Neural progenitor cell (in vitro differentiated cells): ENCODE measurements at regions not wholly inside any gene's neighbourhood (a gene's known extent, or its start where the extent isn't known, plus 50 kb on each side); places are given as distances from the start of the nearest gene placed in this dataset.

Experiments
- DNase-seq: peaks from one replicate; pipeline ENCODE4 v3.0.0-alpha.2; 2016; ENCODE audit warnings: low spot score
- H2AFZ ChIP-seq: fragments of 200-600 bp; sonication (generic); replicated peaks from 2 replicates; pipeline ENCODE4 v1.6.1; 2016; ENCODE audit warnings: antibody characterized with exemption
- H3F3A ChIP-seq: fragments of 200-600 bp; sonication (generic); 2 replicates; pipeline ENCODE4 v1.6.1; 2016; ENCODE audit warnings: antibody characterized with exemption, low read depth
- H3K27ac ChIP-seq: fragments of 200-600 bp; sonication (generic); 2 replicates; pipeline ENCODE4 v1.5.1; 2016; ENCODE audit warnings: mild to moderate bottlenecking
- H3K27me3 ChIP-seq: fragments of 200-600 bp; sonication (generic); 2 replicates; pipeline ENCODE4 v1.6.1; 2016; ENCODE audit warnings: mild to moderate bottlenecking, moderate library complexity
- H3K36me3 ChIP-seq: fragments of 200-600 bp; sonication (generic); 2 replicates; pipeline ENCODE4 v1.5.1; 2016
- H3K4me1 ChIP-seq: fragments of 200-600 bp; sonication (generic); 2 replicates; pipeline ENCODE4 v1.6.1; 2016; ENCODE audit warnings: mixed run types
- H3K4me2 ChIP-seq: fragments of 200-600 bp; sonication (generic); 2 replicates; pipeline ENCODE4 v1.6.1; 2016
- H3K4me3 ChIP-seq: fragments of 200-600 bp; sonication (generic); 2 replicates; pipeline ENCODE4 v1.5.1; 2016
- H3K79me2 ChIP-seq: fragments of 200-600 bp; sonication (generic); 2 replicates; pipeline ENCODE4 v1.6.1; 2016; ENCODE audit warnings: low read depth
- H3K9ac ChIP-seq: fragments of 200-600 bp; sonication (generic); 2 replicates; pipeline ENCODE4 v1.6.1; 2016
- H3K9me3 ChIP-seq: fragments of 200-600 bp; sonication (generic); 2 replicates; pipeline ENCODE4 v1.5.1; 2016; ENCODE audit warnings: low read depth
- H4K20me1 ChIP-seq: fragments of 200-600 bp; sonication (generic); 2 replicates; pipeline ENCODE4 v1.6.1; 2016; ENCODE audit warnings: low read depth
- H3K27ac Mint-ChIP-seq: 3 replicates; pipeline ENCODE4 v1.8.0; 2021; ENCODE audit warnings: mixed read lengths
- H3K27me3 Mint-ChIP-seq: 2 replicates; pipeline ENCODE4 v1.8.0; 2022; ENCODE audit warnings: low read depth, mild to moderate bottlenecking, inconsistent platforms, moderate library complexity, mixed read lengths; ENCODE audit not compliant: insufficient read depth
- H3K36me3 Mint-ChIP-seq: 3 replicates; pipeline ENCODE4 v1.8.0; 2021; ENCODE audit warnings: mixed read lengths
- H3K4me1 Mint-ChIP-seq: 3 replicates; pipeline ENCODE4 v1.8.0; 2021; ENCODE audit warnings: mixed read lengths
- H3K4me3 Mint-ChIP-seq: 3 replicates; pipeline ENCODE4 v1.8.0; 2021; ENCODE audit warnings: mild to moderate bottlenecking, moderate library complexity, mixed read lengths
- H3K9me3 Mint-ChIP-seq: 3 replicates; pipeline ENCODE4 v1.8.0; 2020; ENCODE audit warnings: mixed read lengths
- EZH2 ChIP-seq: fragments of 200-600 bp; sonication (generic); IDR thresholded peaks from 2 replicates; pipeline ENCODE4 v1.6.1; 2017; ENCODE audit warnings: antibody characterized with exemption, mild to moderate bottlenecking, moderate library complexity
- EZH2phosphoT487 ChIP-seq: fragments of 200-600 bp; sonication (generic); IDR thresholded peaks from 2 replicates; pipeline ENCODE4 v1.6.1; 2017; ENCODE audit warnings: antibody characterized with exemption
- TF ChIP-seq, protein P1 (sequence below): fragments of 200-600 bp; sonication (generic); IDR thresholded peaks from 2 replicates; pipeline ENCODE4 v1.5.1; 2017; ENCODE audit warnings: antibody characterized with exemption, mild to moderate bottlenecking

- Histone ChIP-seq H3K9ac (no peak overlapping the region), H3K9me3 (no peaks in the 10 kb centered on the region), H4K20me1 (no peaks in the 10 kb centered on the region), H3K36me3 (no peaks in the 10 kb centered on the region), H3K27ac (no peak overlapping the region), H2AFZ (no peak overlapping the region), H3K4me1 (no peaks in the 10 kb centered on the region), H3K4me2 (no peak overlapping the region), H3K79me2 (no peaks in the 10 kb centered on the region), H3K4me3 (no peak overlapping the region), H3K27me3 (no peaks in the 10 kb centered on the region), H3F3A (no peaks in the 10 kb centered on the region)
- H3K9me3 Mint-ChIP-seq: peaks cover 56% of the 10 kb centered on the region
- no peak overlapping the region for H3K27ac Mint-ChIP-seq
- no peak overlapping the region for H3K4me3 Mint-ChIP-seq
- no peak for TF ChIP-seq EZH2phosphoT487
- no peak for TF ChIP-seq EZH2
- TF ChIP-seq, protein P1, sequence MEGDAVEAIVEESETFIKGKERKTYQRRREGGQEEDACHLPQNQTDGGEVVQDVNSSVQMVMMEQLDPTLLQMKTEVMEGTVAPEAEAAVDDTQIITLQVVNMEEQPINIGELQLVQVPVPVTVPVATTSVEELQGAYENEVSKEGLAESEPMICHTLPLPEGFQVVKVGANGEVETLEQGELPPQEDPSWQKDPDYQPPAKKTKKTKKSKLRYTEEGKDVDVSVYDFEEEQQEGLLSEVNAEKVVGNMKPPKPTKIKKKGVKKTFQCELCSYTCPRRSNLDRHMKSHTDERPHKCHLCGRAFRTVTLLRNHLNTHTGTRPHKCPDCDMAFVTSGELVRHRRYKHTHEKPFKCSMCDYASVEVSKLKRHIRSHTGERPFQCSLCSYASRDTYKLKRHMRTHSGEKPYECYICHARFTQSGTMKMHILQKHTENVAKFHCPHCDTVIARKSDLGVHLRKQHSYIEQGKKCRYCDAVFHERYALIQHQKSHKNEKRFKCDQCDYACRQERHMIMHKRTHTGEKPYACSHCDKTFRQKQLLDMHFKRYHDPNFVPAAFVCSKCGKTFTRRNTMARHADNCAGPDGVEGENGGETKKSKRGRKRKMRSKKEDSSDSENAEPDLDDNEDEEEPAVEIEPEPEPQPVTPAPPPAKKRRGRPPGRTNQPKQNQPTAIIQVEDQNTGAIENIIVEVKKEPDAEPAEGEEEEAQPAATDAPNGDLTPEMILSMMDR: no peak
- H3K36me3 Mint-ChIP-seq: peaks cover 13% of the 10 kb centered on the region
- peaks cover 7% of the 10 kb centered on the region for H3K27me3 Mint-ChIP-seq
- no peak for DNase-seq
- H3K4me1 Mint-ChIP-seq: peaks cover 18% of the 10 kb centered on the region
Measured at GRCh38 chr18:10265560-10266333, 188.7 kb upstream of the APCDD1 start.

GRCh38 chr18:10266334-10266590 lies 188.2 kb upstream of the APCDD1 start:
- Histone ChIP-seq H3K36me3 (no peaks in the 10 kb centered on the region), H2AFZ (no peak overlapping the region), H3K27ac (no peak overlapping the region), H3K4me1 (no peaks in the 10 kb centered on the region), H3K27me3 (no peaks in the 10 kb centered on the region), H3K9ac (no peak overlapping the region), H4K20me1 (no peaks in the 10 kb centered on the region), H3K79me2 (no peaks in the 10 kb centered on the region), H3K4me3 (no peak overlapping the region), H3K4me2 (no peak overlapping the region), H3F3A (no peaks in the 10 kb centered on the region), H3K9me3 (no peaks in the 10 kb centered on the region)
- no peak overlapping the region for H3K27ac Mint-ChIP-seq
- DNase-seq: no peak
- no peak for TF ChIP-seq EZH2phosphoT487
- TF ChIP-seq EZH2: no peak
- TF ChIP-seq, protein P1: no peak
- H3K27me3 Mint-ChIP-seq: peaks cover 7% of the 10 kb centered on the region
- peaks cover 51% of the 10 kb centered on the region for H3K9me3 Mint-ChIP-seq
- peaks cover 18% of the 10 kb centered on the region for H3K4me1 Mint-ChIP-seq
- H3K4me3 Mint-ChIP-seq: no peak overlapping the region
- H3K36me3 Mint-ChIP-seq: peaks cover 13% of the 10 kb centered on the region

- Histone ChIP-seq H3K36me3 (no peaks in the 10 kb centered on the region), H3K9me3 (no peaks in the 10 kb centered on the region), H3K4me2 (no peak overlapping the region), H3K4me3 (no peak overlapping the region), H3K27me3 (no peaks in the 10 kb centered on the region), H3K4me1 (no peaks in the 10 kb centered on the region), H3K27ac (no peak overlapping the region), H4K20me1 (no peaks in the 10 kb centered on the region), H3K9ac (no peak overlapping the region), H2AFZ (no peak overlapping the region), H3F3A (no peaks in the 10 kb centered on the region), H3K79me2 (no peaks in the 10 kb centered on the region)
- peaks cover 7% of the 10 kb centered on the region for H3K27me3 Mint-ChIP-seq
- peaks cover 18% of the 10 kb centered on the region for H3K4me1 Mint-ChIP-seq
- TF ChIP-seq EZH2 (no peak), EZH2phosphoT487 (no peak)
- TF ChIP-seq, protein P1: no peak
- H3K4me3 Mint-ChIP-seq: no peak overlapping the region
- peaks cover 5% of the 10 kb centered on the region for H3K36me3 Mint-ChIP-seq
- DNase-seq: no peak
- H3K27ac Mint-ChIP-seq: no peak overlapping the region
- peaks cover 29% of the 10 kb centered on the region for H3K9me3 Mint-ChIP-seq
Measured at GRCh38 chr18:10269261-10269660, 185.2 kb upstream of the APCDD1 start.
